ENCODE measurements at regions not wholly inside any gene's neighbourhood (a gene's known extent, or its start where the extent isn't known, plus 50 kb on each side); places are given as distances from the start of the nearest gene placed in this dataset.

- H3K79me2 ChIP-seq (ENCODE audit: control insufficient read depth, insufficient read depth, low read length) = no peaks in the 10 kb centered on the region
- no peak overlapping the region for H3K27ac ChIP-seq (ENCODE audit: low read length in 2 of 2)
- H3K9me3 ChIP-seq (ENCODE audit: control extremely low read depth in 1 of 3, control insufficient read depth in 2 of 3, insufficient read depth in 1 of 3, low read length in 2 of 3) = no peaks in the 10 kb centered on the region
- H3K9me3 Mint-ChIP-seq (ENCODE audit: insufficient read depth) = no peaks in the 10 kb centered on the region
- H3K4me1 ChIP-seq (ENCODE audit: control insufficient read depth in 2 of 2, insufficient read depth in 2 of 2, low read length in 2 of 2) = no peaks in the 10 kb centered on the region
- no peak overlapping the region for H2AFZ ChIP-seq (ENCODE audit: insufficient read depth, low read depth, low read length, poor library complexity, severe bottlenecking)
- H3K4me2 ChIP-seq (replicated peaks; ENCODE audit: low read depth, low read length, poor library complexity, severe bottlenecking) = no peak overlapping the region
- no peak for TF ChIP-seq EZH2 (IDR thresholded peaks at IDR 0.05; ENCODE audit: borderline replicate concordance, insufficient read depth, low read depth, low read length, poor library complexity, severe bottlenecking)
- TF ChIP-seq CTCF (IDR thresholded peaks at IDR 0.05) = no peak
- no peaks in the 10 kb centered on the region for H4K20me1 ChIP-seq (ENCODE audit: control insufficient read depth, insufficient read depth, low read length, poor library complexity, severe bottlenecking)
- no peaks in the 10 kb centered on the region for H3K36me3 ChIP-seq (replicated peaks in 1 of 2; ENCODE audit: control extremely low read depth in 1 of 2, control insufficient read depth in 1 of 2, extremely low read depth in 1 of 2, insufficient read depth in 2 of 2, low read length in 1 of 2)
- CTCF ChIA-PET = no interaction called here
- intact Hi-C loops (cut with micrococcal nuclease) = no loop called here
- H3K4me3 Mint-ChIP-seq = no peak overlapping the region
- POLR2A ChIA-PET = no interaction called here
- DNase-seq = no peak
- H3K4me3 ChIP-seq (ENCODE audit: control extremely low read depth in 1 of 5, extremely low read depth in 1 of 5, insufficient read depth in 1 of 5, low read depth in 2 of 5, low read length in 4 of 5) = no peak overlapping the region
- H3K9ac ChIP-seq (ENCODE audit: low read length) = no peak overlapping the region
- H3K27me3 Mint-ChIP-seq = no peaks in the 10 kb centered on the region
- no peaks in the 10 kb centered on the region for H3K27me3 ChIP-seq (replicated peaks in 1 of 4; ENCODE audit: control extremely low read depth in 1 of 4, control insufficient read depth in 3 of 4, insufficient read depth in 4 of 4, low read length in 3 of 4)
- no peaks in the 10 kb centered on the region for H3K4me1 Mint-ChIP-seq
- 91% methylated on average over 3 of the region's 4 CpGs for WGBS (ENCODE audit: insufficient coverage)
- no peak overlapping the region for H3K27ac Mint-ChIP-seq
- no peak for ATAC-seq (ENCODE audit: low read depth)
Observed at GRCh38 chr5:121121786-121122185, 657.7 kb downstream of the PRR16 start.

- H3K36me3 ChIP-seq (replicated peaks in 1 of 2; ENCODE audit: control extremely low read depth in 1 of 2, control insufficient read depth in 1 of 2, extremely low read depth in 1 of 2, insufficient read depth in 2 of 2, low read length in 1 of 2) = no peaks in the 10 kb centered on the region
- no peak overlapping the region for H2AFZ ChIP-seq (ENCODE audit: insufficient read depth, low read depth, low read length, poor library complexity, severe bottlenecking)
- CTCF ChIA-PET = no interaction called here
- H3K9ac ChIP-seq (ENCODE audit: low read length) = no peak overlapping the region
- DNase-seq = no peak
- no peaks in the 10 kb centered on the region for H3K27me3 ChIP-seq (replicated peaks in 1 of 4; ENCODE audit: control extremely low read depth in 1 of 4, control insufficient read depth in 3 of 4, insufficient read depth in 4 of 4, low read length in 3 of 4)
- Mint-ChIP-seq H3K4me1 (no peaks in the 10 kb centered on the region), H3K27ac (no peak overlapping the region), H3K27me3 (no peaks in the 10 kb centered on the region), H3K9me3 (ENCODE audit: insufficient read depth) (peaks cover 2% of the 10 kb centered on the region), H3K4me3 (no peak overlapping the region)
- POLR2A ChIA-PET = no interaction called here
- WGBS (ENCODE audit: insufficient coverage) = no CpG with 5 or more reads among the region's 1 CpG
- H3K4me1 ChIP-seq (ENCODE audit: control insufficient read depth in 2 of 2, insufficient read depth in 2 of 2, low read length in 2 of 2) = no peaks in the 10 kb centered on the region
- H3K9me3 ChIP-seq (ENCODE audit: control extremely low read depth in 1 of 3, control insufficient read depth in 2 of 3, insufficient read depth in 1 of 3, low read length in 2 of 3) = no peaks in the 10 kb centered on the region
- no peaks in the 10 kb centered on the region for H3K79me2 ChIP-seq (ENCODE audit: control insufficient read depth, insufficient read depth, low read length)
- no peak for ATAC-seq (ENCODE audit: low read depth)
- intact Hi-C loops (cut with micrococcal nuclease) = no loop called here
- no peak overlapping the region for H3K4me3 ChIP-seq (ENCODE audit: control extremely low read depth in 1 of 5, extremely low read depth in 1 of 5, insufficient read depth in 1 of 5, low read depth in 2 of 5, low read length in 4 of 5)
- H3K27ac ChIP-seq (ENCODE audit: low read length in 2 of 2) = no peak overlapping the region
- H3K4me2 ChIP-seq (replicated peaks; ENCODE audit: low read depth, low read length, poor library complexity, severe bottlenecking) = no peak overlapping the region
- TF ChIP-seq EZH2 (IDR thresholded peaks at IDR 0.05; ENCODE audit: borderline replicate concordance, insufficient read depth, low read depth, low read length, poor library complexity, severe bottlenecking) = no peak
- TF ChIP-seq CTCF (IDR thresholded peaks at IDR 0.05) = no peak
- no peaks in the 10 kb centered on the region for H4K20me1 ChIP-seq (ENCODE audit: control insufficient read depth, insufficient read depth, low read length, poor library complexity, severe bottlenecking)
Observed at GRCh38 chr5:121138495-121138907, 674.4 kb downstream of the PRR16 start.

Measured in B cell (primary cell).